Lower lobe of right lung (tissue), 2 donors: ENCODE measurements at regions not wholly inside any gene's neighbourhood (a gene's known extent, or its start where the extent isn't known, plus 50 kb on each side); places are given as distances from the start of the nearest gene placed in this dataset.

Source experiments
- ATAC-seq, 2 donors: fragments of 200-7000 bp; cut with Tn5 transposase; one replicate each; pipeline ENCODE4 v1.9.1; 2020 to 2022; ENCODE audit warnings: mild to moderate bottlenecking in 2 of 2, moderate library complexity in 2 of 2
- DNase-seq: peaks from one replicate; pipeline ENCODE4 v3.0.0-alpha.2; 2020
- H3K27ac ChIP-seq: fragments of 200-600 bp; one replicate; pipeline ENCODE4 v1.8.0; 2022
- H3K27me3 ChIP-seq: fragments of 200-600 bp; one replicate; pipeline ENCODE4 v1.8.0; 2022; ENCODE audit warnings: low read depth
- H3K36me3 ChIP-seq: fragments of 200-600 bp; one replicate; pipeline ENCODE4 v1.8.0; 2022; ENCODE audit warnings: mild to moderate bottlenecking
- H3K4me1 ChIP-seq: fragments of 200-600 bp; one replicate; pipeline ENCODE4 v1.8.0; 2022
- H3K4me3 ChIP-seq: fragments of 200-600 bp; one replicate; pipeline ENCODE4 v1.8.0; 2022; ENCODE audit warnings: mild to moderate bottlenecking
- H3K9me3 ChIP-seq: fragments of 200-600 bp; one replicate; pipeline ENCODE4 v1.8.0; 2022
- CTCF ChIP-seq: fragments of 200-600 bp; IDR thresholded peaks from one replicate; pipeline ENCODE4 v1.8.0; 2022; ENCODE audit warnings: antibody characterized with exemption, mild to moderate bottlenecking
- intact Hi-C: fragments of 100-400 bp; cut with DNase I; formaldehyde crosslinking; loops from one replicate; pipeline ENCODE4 v1.11.0; 2022
- donor health status: DM: no; HTN: yes; CAD: no; lungs with severe emphysema.

- no peak for TF ChIP-seq CTCF
- no peak for ATAC-seq
- Histone ChIP-seq H3K36me3 (no peaks in the 10 kb centered on the region), H3K4me3 (no peak overlapping the region), H3K4me1 (no peaks in the 10 kb centered on the region), H3K27ac (no peak overlapping the region), H3K9me3 (no peaks in the 10 kb centered on the region), H3K27me3 (no peaks in the 10 kb centered on the region)
- intact Hi-C loops, result no loop called here
- DNase-seq, result no peak
Observed at GRCh38 chr9:118008246-118008645, 304.0 kb downstream of the TLR4 start.

GRCh38 chr9:118009614-118010013, 305.4 kb downstream of the TLR4 start:
- intact Hi-C loops, result no loop called here
- H3K4me1 ChIP-seq, result no peaks in the 10 kb centered on the region
- no peak overlapping the region for H3K27ac ChIP-seq
- no peak for TF ChIP-seq CTCF
- DNase-seq (no peak), ATAC-seq (no peak)
- no peaks in the 10 kb centered on the region for H3K36me3 ChIP-seq
- H3K9me3 ChIP-seq, result no peaks in the 10 kb centered on the region
- no peak overlapping the region for H3K4me3 ChIP-seq
- H3K27me3 ChIP-seq, result no peaks in the 10 kb centered on the region

GRCh38 chr9:118017607-118018122, 313.5 kb downstream of the TLR4 start:
- no peak overlapping the region for H3K4me3 ChIP-seq
- H3K9me3 ChIP-seq, result no peaks in the 10 kb centered on the region
- DNase-seq, result no peak
- H3K36me3 ChIP-seq, result no peaks in the 10 kb centered on the region
- ATAC-seq, result peak in 1 of 2 donors; percentile 19
- no peaks in the 10 kb centered on the region for H3K4me1 ChIP-seq
- intact Hi-C loops, result no loop called here
- no peak overlapping the region for H3K27ac ChIP-seq
- no peaks in the 10 kb centered on the region for H3K27me3 ChIP-seq
- TF ChIP-seq CTCF, result no peak

GRCh38 chr9:118023644-118024043, 319.4 kb downstream of the TLR4 start:
- Histone ChIP-seq H3K4me1 (no peaks in the 10 kb centered on the region), H3K27ac (no peak overlapping the region), H3K4me3 (no peak overlapping the region), H3K27me3 (no peaks in the 10 kb centered on the region), H3K36me3 (no peaks in the 10 kb centered on the region), H3K9me3 (no peaks in the 10 kb centered on the region)
- intact Hi-C loops, result no loop called here
- no peak for TF ChIP-seq CTCF
- ATAC-seq (no peak), DNase-seq (no peak)

GRCh38 chr9:118028225-118028624, 324.0 kb downstream of the TLR4 start:
- DNase-seq (no peak), ATAC-seq (no peak)
- Histone ChIP-seq H3K27me3 (no peaks in the 10 kb centered on the region), H3K4me1 (no peaks in the 10 kb centered on the region), H3K36me3 (no peaks in the 10 kb centered on the region), H3K4me3 (no peak overlapping the region), H3K27ac (no peak overlapping the region), H3K9me3 (no peaks in the 10 kb centered on the region)
- no peak for TF ChIP-seq CTCF
- intact Hi-C loops, result no loop called here

GRCh38 chr9:118029425-118029824, 325.2 kb downstream of the TLR4 start:
- H3K4me1 ChIP-seq, result no peaks in the 10 kb centered on the region
- intact Hi-C loops, result no loop called here
- H3K9me3 ChIP-seq, result no peaks in the 10 kb centered on the region
- no peak overlapping the region for H3K27ac ChIP-seq
- no peak overlapping the region for H3K4me3 ChIP-seq
- DNase-seq (no peak), ATAC-seq (no peak)
- no peaks in the 10 kb centered on the region for H3K27me3 ChIP-seq
- TF ChIP-seq CTCF, result no peak
- no peaks in the 10 kb centered on the region for H3K36me3 ChIP-seq
